GM21390 (cell line): ENCODE measurements at regions not wholly inside any gene's neighbourhood (a gene's known extent, or its start where the extent isn't known, plus 50 kb on each side); places are given as distances from the start of the nearest gene placed in this dataset.
"Not testable (repeated sequence)": the region's sequence is repeated elsewhere in the genome, so short reads cannot be mapped to it uniquely, and the experiment has no call there.

Source experiments
- ATAC-seq: cut with Tn5 transposase; IDR thresholded peaks from one replicate; pipeline ENCODE4 v1.9.1; 2021; ENCODE audit not compliant: unreplicated experiment

- ATAC-seq, result no peak
Measured at GRCh38 chr1:209080170-209080781, 503.2 kb upstream of the CAMK1G start.

GRCh38 chr1:209086486-209087192 is 496.9 kb upstream of the CAMK1G start:
- peak; percentile 95 for ATAC-seq

- no peak for ATAC-seq
Measured at GRCh38 chr1:209094384-209094783, 489.1 kb upstream of the CAMK1G start.

- peak; percentile 50 for ATAC-seq
Measured at GRCh38 chr1:209095627-209096595, 487.6 kb upstream of the CAMK1G start.

GRCh38 chr1:209100460-209100859 is 483.1 kb upstream of the CAMK1G start:
- ATAC-seq, result no peak

GRCh38 chr1:209101106-209101505 is 482.4 kb upstream of the CAMK1G start:
- ATAC-seq, result no peak

GRCh38 chr1:209102120-209102519 is 481.4 kb upstream of the CAMK1G start:
- no peak for ATAC-seq

- no peak for ATAC-seq
Measured at GRCh38 chr1:209102531-209102930, 481.0 kb upstream of the CAMK1G start.

GRCh38 chr1:209103092-209103491 is 480.4 kb upstream of the CAMK1G start:
- peak; percentile 49 for ATAC-seq

- no peak for ATAC-seq
Measured at GRCh38 chr1:209104646-209105045, 478.9 kb upstream of the CAMK1G start.

- no peak for ATAC-seq
Measured at GRCh38 chr1:209105701-209106100, 477.8 kb upstream of the CAMK1G start.

GRCh38 chr1:209106237-209106741 is 477.2 kb upstream of the CAMK1G start:
- no peak for ATAC-seq

GRCh38 chr1:209106861-209107260 is 476.7 kb upstream of the CAMK1G start:
- ATAC-seq, result no peak

GRCh38 chr1:209107535-209107934 is 476.0 kb upstream of the CAMK1G start:
- peak; percentile 63 for ATAC-seq

GRCh38 chr1:209109001-209109785 is 474.3 kb upstream of the CAMK1G start:
- ATAC-seq, result no peak

- ATAC-seq, result no peak
Measured at GRCh38 chr1:209113521-209113920, 470.0 kb upstream of the CAMK1G start.

GRCh38 chr1:209116705-209117104 is 466.8 kb upstream of the CAMK1G start:
- ATAC-seq, result no peak

GRCh38 chr1:209123601-209124000 is 459.9 kb upstream of the CAMK1G start:
- ATAC-seq, result no peak

- ATAC-seq, result not testable (repeated sequence)
Measured at GRCh38 chr1:209129091-209129490, 454.4 kb upstream of the CAMK1G start.

- ATAC-seq, result no peak
Measured at GRCh38 chr1:209130886-209131285, 452.6 kb upstream of the CAMK1G start.
